GM21717 (cell line): ENCODE measurements at regions not wholly inside any gene's neighbourhood (a gene's known extent, or its start where the extent isn't known, plus 50 kb on each side); places are given as distances from the start of the nearest gene placed in this dataset.

Experiments used
- ATAC-seq: cut with Tn5 transposase; IDR thresholded peaks from one replicate; pipeline ENCODE4 v1.9.1; 2021; ENCODE audit warnings: mild to moderate bottlenecking, moderate library complexity; ENCODE audit not compliant: unreplicated experiment

GRCh38 chr20:39547546-39548408 is 585.6 kb downstream of the DHX35 start:
- ATAC-seq, result no peak

DNA sequence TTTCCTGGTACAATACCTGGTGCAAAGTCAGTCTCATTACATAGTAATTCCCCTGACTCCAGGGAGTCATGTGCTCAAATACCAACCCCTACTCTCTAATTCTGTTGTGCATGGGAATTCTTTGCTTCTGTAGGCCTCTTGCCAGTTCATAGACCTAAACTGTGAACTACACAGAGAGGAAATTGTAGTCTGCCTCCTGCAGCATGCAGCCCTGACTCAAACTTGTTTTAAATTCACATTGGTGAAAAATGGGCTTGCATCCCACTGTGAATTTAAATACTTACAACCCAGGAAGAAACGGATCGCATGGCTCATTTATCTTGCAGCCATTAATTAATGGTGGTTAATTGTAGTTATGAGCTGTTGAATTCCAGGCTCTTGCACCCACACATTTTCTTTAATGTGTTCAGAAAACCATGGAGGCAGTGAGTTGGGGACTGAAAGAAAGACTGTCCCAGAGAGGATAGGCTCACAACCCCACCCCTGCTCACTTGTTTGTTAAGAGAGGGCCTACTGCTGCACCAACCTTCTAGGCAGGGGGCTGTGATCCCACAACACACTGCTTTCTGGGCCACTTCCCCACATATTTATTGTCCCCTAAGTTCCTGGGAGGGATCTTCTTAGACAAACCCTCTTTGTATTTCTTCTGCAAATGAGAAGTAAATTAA is 579.1 kb downstream of the DHX35 start:
- ATAC-seq, result no peak

DNA sequence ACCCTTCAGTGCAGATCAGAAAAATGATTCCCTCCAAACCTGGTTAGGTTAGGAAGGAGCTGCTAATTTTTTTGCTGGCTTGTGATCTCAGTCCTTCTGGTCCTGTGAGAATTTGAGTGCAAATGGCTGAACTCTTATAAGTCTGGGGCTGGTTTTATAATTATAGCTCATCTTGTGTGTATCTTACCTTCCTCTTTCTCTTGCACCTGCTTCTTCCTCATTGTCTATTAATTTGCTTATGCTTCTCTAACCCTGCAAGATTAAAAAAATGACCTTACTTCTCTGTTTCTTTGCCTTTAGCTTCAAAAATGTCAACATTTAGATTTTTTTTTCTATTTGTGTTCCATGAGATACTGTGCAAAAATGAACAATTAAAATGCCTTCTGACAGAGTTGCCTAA is 576.2 kb downstream of the DHX35 start:
- ATAC-seq, result no peak

DNA sequence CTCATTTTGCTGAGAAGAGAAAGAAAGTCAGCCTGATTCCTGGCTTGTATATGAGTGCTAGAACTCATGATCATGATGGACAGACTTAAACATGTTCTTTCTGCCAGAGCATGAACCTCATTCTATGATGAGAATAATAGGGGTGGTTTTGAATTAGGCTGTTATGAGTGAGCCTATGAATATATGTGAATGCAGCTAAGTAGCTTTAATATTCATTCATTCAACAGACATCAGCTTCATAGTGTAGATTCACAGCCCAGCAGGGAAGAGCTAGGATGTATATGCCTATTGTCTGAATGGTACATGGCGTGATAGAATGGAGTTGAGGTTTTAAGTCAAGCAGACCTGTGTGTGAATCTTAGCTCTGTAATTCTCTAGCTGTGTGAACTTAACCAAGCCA is 573.2 kb downstream of the DHX35 start:
- no peak for ATAC-seq

DNA sequence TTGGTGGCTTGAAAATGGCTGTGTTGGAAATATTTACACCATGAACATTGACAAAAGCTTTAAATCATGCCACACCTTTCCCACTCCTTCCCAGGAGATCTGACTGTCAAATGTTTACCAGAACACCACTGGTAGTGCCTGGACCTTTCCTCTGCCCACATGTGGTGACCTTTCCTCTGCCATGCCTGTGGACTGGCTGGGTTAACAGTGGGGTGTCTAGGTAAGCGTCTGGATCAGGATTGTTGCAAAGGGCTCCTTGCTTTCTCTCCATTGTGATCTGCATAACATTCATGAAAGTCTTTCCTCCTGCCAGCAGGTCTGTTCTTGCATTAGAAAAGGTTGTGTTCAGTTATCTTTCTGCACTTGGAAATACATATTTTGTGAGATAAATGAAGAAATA is 572.7 kb downstream of the DHX35 start:
- ATAC-seq, result no peak

GRCh38 chr20:39533858-39534257 is 571.7 kb downstream of the DHX35 start:
- ATAC-seq, result no peak

DNA sequence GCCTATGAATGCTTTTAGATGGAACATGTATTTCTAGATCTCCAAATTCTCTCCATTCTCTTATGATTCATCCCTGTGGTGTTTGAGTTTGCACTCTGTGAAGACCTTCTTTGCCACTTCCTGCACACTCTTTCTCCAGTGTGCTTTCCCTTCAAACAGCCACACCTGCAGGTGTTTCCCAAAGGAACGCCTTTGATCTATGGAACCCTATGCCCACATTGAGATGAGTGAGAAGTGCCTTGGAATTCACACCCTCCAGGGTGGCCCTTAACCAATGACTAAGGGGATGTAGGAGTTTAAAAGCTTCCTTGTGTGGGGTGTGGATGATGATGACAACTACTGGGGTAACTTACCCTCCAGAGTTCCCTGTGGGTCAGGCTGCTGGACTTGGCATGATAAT is 570.1 kb downstream of the DHX35 start:
- ATAC-seq, result no peak

- ATAC-seq, result no peak
Measured at GRCh38 chr20:39528436-39528835, 566.3 kb downstream of the DHX35 start.

- no peak for ATAC-seq
Measured at GRCh38 chr20:39524371-39524911, 562.3 kb downstream of the DHX35 start.

GRCh38 chr20:39523405-39523804 is 561.3 kb downstream of the DHX35 start:
- no peak for ATAC-seq

DNA sequence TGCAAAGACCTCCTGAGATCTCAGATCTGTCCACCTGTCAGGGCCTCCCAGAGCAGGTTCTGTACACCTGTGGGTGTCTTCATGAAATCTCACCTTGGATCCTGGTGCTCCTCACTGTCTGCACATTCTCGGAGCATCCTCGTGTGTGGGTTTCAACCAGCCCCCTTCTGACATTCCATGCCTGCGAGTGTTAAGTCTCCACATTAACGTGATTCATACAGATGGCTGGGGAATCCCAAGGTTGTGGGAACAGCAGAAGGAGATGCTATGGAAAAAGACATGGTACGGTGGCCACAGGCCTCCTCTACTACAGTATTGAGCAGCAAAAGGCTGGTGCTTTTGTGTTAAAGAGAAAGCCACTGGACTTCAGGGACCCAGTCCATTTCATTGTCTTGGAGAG is 556.5 kb downstream of the DHX35 start:
- ATAC-seq, result no peak

GRCh38 chr20:39516964-39517363 is 554.8 kb downstream of the DHX35 start:
- no peak for ATAC-seq

GRCh38 chr20:39504710-39505094 is 542.6 kb downstream of the DHX35 start:
- no peak for ATAC-seq

- ATAC-seq, result no peak
Measured at GRCh38 chr20:39503902-39504709, 542.0 kb downstream of the DHX35 start.

DNA sequence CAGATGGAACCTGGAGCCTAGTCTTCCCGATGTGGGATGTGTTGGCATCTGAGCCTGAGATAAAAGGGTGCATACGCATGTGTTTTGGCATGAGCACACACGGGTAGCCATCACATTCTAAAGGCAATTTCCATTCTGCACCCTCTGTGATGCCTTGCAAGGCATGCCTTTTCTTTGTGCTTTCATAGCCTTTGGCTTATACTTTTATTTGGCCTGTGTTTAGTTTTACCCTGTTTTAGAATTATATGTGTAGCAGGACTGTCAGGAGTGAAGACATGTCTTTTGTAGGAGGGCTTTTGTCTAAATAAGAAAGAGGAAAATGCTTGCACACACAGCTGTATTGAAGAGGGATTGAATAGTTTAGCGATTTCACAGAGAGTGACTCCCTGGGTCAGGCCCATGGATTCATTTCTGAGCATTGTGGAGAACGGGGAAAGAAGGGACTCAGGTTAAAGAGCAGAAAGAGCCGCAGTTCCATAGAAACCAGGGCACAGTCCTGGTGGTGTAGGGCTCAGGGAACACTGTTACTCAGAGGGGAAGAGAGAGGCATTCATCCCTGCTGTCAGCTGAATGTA is 530.2 kb downstream of the DHX35 start:
- no peak for ATAC-seq

- no peak for ATAC-seq
Measured at GRCh38 chr20:39491711-39492110, 529.6 kb downstream of the DHX35 start.

GRCh38 chr20:39489986-39490560 is 527.9 kb downstream of the DHX35 start:
- no peak for ATAC-seq

GRCh38 chr20:39480276-39481043 is 518.3 kb downstream of the DHX35 start:
- ATAC-seq, result no peak

- no peak for ATAC-seq
Measured at GRCh38 chr20:39479196-39479810, 517.2 kb downstream of the DHX35 start.
